ENCODE measurements at regions not wholly inside any gene's neighbourhood (a gene's known extent, or its start where the extent isn't known, plus 50 kb on each side); places are given as distances from the start of the nearest gene placed in this dataset.

GRCh38 chrX:34382416-34382815 lies 250.3 kb upstream of the FAM47A start:
- no peaks in the 10 kb centered on the region for H3K9me3 Mint-ChIP-seq
- H3K36me3 Mint-ChIP-seq (ENCODE audit: low read depth) = no peaks in the 10 kb centered on the region
- intact Hi-C loops (cut with micrococcal nuclease) = no loop called here
- no peak for DNase-seq
- no peak overlapping the region for H3K27ac Mint-ChIP-seq
- no peaks in the 10 kb centered on the region for H3K27me3 Mint-ChIP-seq
- no peak for ATAC-seq (ENCODE audit: low read depth)
- CTCF ChIA-PET = no interaction called here
- TF ChIP-seq CTCF (IDR thresholded peaks at IDR 0.05) = no peak
- H3K4me3 Mint-ChIP-seq = no peak overlapping the region
- POLR2A ChIA-PET = no interaction called here
- no peaks in the 10 kb centered on the region for H3K4me1 Mint-ChIP-seq

GRCh38 chrX:34381241-34381640 lies 249.1 kb upstream of the FAM47A start:
- Mint-ChIP-seq H3K36me3 (ENCODE audit: low read depth) (no peaks in the 10 kb centered on the region), H3K9me3 (no peaks in the 10 kb centered on the region), H3K4me3 (no peak overlapping the region), H3K27ac (no peak overlapping the region), H3K4me1 (no peaks in the 10 kb centered on the region), H3K27me3 (no peaks in the 10 kb centered on the region)
- ChIA-PET POLR2A (no interaction called here), CTCF (no interaction called here)
- no peak for TF ChIP-seq CTCF (IDR thresholded peaks at IDR 0.05)
- intact Hi-C loops (cut with micrococcal nuclease) = no loop called here
- DNase-seq (no peak), ATAC-seq (ENCODE audit: low read depth) (no peak)

GRCh38 chrX:34379891-34380290 lies 247.8 kb upstream of the FAM47A start:
- no peak for ATAC-seq (ENCODE audit: low read depth)
- no peak overlapping the region for H3K27ac Mint-ChIP-seq
- no peak for TF ChIP-seq CTCF (IDR thresholded peaks at IDR 0.05)
- ChIA-PET POLR2A (no interaction called here), CTCF (no interaction called here)
- H3K4me1 Mint-ChIP-seq = no peaks in the 10 kb centered on the region
- no peaks in the 10 kb centered on the region for H3K9me3 Mint-ChIP-seq
- H3K4me3 Mint-ChIP-seq = no peak overlapping the region
- no peak for DNase-seq
- no peaks in the 10 kb centered on the region for H3K27me3 Mint-ChIP-seq
- H3K36me3 Mint-ChIP-seq (ENCODE audit: low read depth) = no peaks in the 10 kb centered on the region
- intact Hi-C loops (cut with micrococcal nuclease) = no loop called here

GRCh38 chrX:34377645-34378044 lies 245.5 kb upstream of the FAM47A start:
- Mint-ChIP-seq H3K27ac (no peak overlapping the region), H3K36me3 (ENCODE audit: low read depth) (no peaks in the 10 kb centered on the region), H3K9me3 (no peaks in the 10 kb centered on the region), H3K4me1 (no peaks in the 10 kb centered on the region), H3K27me3 (no peaks in the 10 kb centered on the region), H3K4me3 (no peak overlapping the region)
- no peak for TF ChIP-seq CTCF (IDR thresholded peaks at IDR 0.05)
- no peak for ATAC-seq (ENCODE audit: low read depth)
- ChIA-PET CTCF (no interaction called here), POLR2A (no interaction called here)
- no peak for DNase-seq
- intact Hi-C loops (cut with micrococcal nuclease) = no loop called here

GRCh38 chrX:34371754-34372153 lies 239.6 kb upstream of the FAM47A start:
- CTCF ChIA-PET = no interaction called here
- no peaks in the 10 kb centered on the region for H3K36me3 Mint-ChIP-seq (ENCODE audit: low read depth)
- no peaks in the 10 kb centered on the region for H3K9me3 Mint-ChIP-seq
- intact Hi-C loops (cut with micrococcal nuclease) = no loop called here
- no peaks in the 10 kb centered on the region for H3K4me1 Mint-ChIP-seq
- no peak for ATAC-seq (ENCODE audit: low read depth)
- DNase-seq = no peak
- H3K4me3 Mint-ChIP-seq = no peak overlapping the region
- TF ChIP-seq CTCF (IDR thresholded peaks at IDR 0.05) = no peak
- POLR2A ChIA-PET = no interaction called here
- H3K27ac Mint-ChIP-seq = no peak overlapping the region
- H3K27me3 Mint-ChIP-seq = no peaks in the 10 kb centered on the region

All from activated B cell treated with CpG ODN at 0.5 μM for 24 hours (primary cell).